Small intestine (tissue), 7 donors: ENCODE measurements at regions not wholly inside any gene's neighbourhood (a gene's known extent, or its start where the extent isn't known, plus 50 kb on each side); places are given as distances from the start of the nearest gene placed in this dataset.

Source experiments
- DNase-seq, 2 donors: peaks; one replicate each; pipeline versions ENCODE4 v3.0.0 to v3.0.0-alpha.2; 2013
- FAIRE-seq: peaks from 2 replicates; lab custom pipeline; 2012; peaks lifted over from hg19 to GRCh38; lab: Jason Lieb, UNC
- H3K27ac ChIP-seq, 3 donors: one replicate each; pipeline ENCODE4 v1.5.1; 2013; ENCODE audit warnings: low read length in 2 of 3, mild to moderate bottlenecking in 2 of 3, control low read depth in 1 of 3, inconsistent platforms in 1 of 3, low read depth in 1 of 3, moderate library complexity in 1 of 3
- H3K27me3 ChIP-seq, 3 donors: one replicate each; pipeline ENCODE4 v1.6.1; 2013; ENCODE audit warnings: low read length in 3 of 3, inconsistent platforms in 1 of 3; ENCODE audit not compliant: control insufficient read depth in 3 of 3, insufficient read depth in 3 of 3
- H3K36me3 ChIP-seq, 3 donors: one replicate each; pipeline ENCODE4 v1.6.1; 2013; ENCODE audit warnings: low read length in 3 of 3, inconsistent platforms in 1 of 3, low read depth in 1 of 3, mild to moderate bottlenecking in 1 of 3, moderate library complexity in 1 of 3; ENCODE audit not compliant: control insufficient read depth in 3 of 3, insufficient read depth in 2 of 3
- H3K4me1 ChIP-seq, 3 donors: one replicate each; pipeline ENCODE4 v1.6.1; 2013; ENCODE audit warnings: low read length in 2 of 3, inconsistent platforms in 1 of 3, low read depth in 1 of 3, mild to moderate bottlenecking in 1 of 3, moderate library complexity in 1 of 3; ENCODE audit not compliant: control insufficient read depth in 3 of 3, insufficient read depth in 2 of 3
- H3K4me3 ChIP-seq, 3 donors: one replicate each; pipeline ENCODE4 v1.5.1; 2013; ENCODE audit warnings: low read length in 3 of 3, control low read depth in 1 of 3, inconsistent platforms in 1 of 3, low read depth in 1 of 3, mild to moderate bottlenecking in 1 of 3, moderate library complexity in 1 of 3
- H3K9me3 ChIP-seq, 2 donors: one replicate each; pipeline ENCODE4 v1.6.1; 2013; ENCODE audit warnings: low read depth in 1 of 2, low read length in 1 of 2; ENCODE audit not compliant: control insufficient read depth in 2 of 2, insufficient read depth in 1 of 2
- WGBS, 3 donors: extraction: QIAGEN DNeasy Blood & Tissue Kit; methylation state at CpG; one replicate each; pipeline ENCODE4 v1.1.7; 2013; 5-methylcytosine and 5-hydroxymethylcytosine counted together
- donor health status: healthy with polysubstance abuse.
- donor health status: control.
- donor health status: control.
- donor health status: Bipolar disorder and iron deficiency.
- donor health status: healthy.

- Histone ChIP-seq H3K9me3 (no peaks in the 10 kb centered on the region), H3K27me3 (no peaks in the 10 kb centered on the region), H3K27ac (no peak overlapping the region), H3K4me1 (no peaks in the 10 kb centered on the region), H3K4me3 (no peak overlapping the region), H3K36me3 (no peaks in the 10 kb centered on the region)
- no peak for FAIRE-seq
- no peak for DNase-seq
- 64 to 81% (median 71%) methylated on average over 3 of the region's 3 CpGs for WGBS, 3 donors
Measured at GRCh38 chr5:104385906-104386305, 823.3 kb upstream of the NUDT12 start.

DNA sequence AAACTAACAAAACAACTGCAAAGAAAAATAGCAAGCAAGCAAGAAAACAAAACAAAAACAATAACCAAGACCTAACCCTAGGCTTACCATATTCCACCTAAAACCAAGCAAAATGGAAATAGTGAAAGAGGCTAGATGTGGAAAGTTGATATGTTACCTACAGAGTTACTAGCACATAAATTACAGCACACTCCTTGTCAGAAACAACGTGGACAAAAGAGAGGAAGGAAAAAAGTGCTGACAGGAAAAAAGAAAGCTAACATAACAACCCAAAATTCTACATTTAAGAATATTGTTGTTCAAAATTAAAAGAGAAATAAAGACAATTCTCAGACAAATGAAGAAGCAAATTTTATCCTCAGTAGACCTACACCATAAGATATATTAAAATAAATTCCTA is 812.8 kb upstream of the NUDT12 start:
- Histone ChIP-seq H3K9me3 (no peaks in the 10 kb centered on the region), H3K4me3 (no peak overlapping the region), H3K36me3 (no peaks in the 10 kb centered on the region), H3K27me3 (no peaks in the 10 kb centered on the region), H3K27ac (no peak overlapping the region), H3K4me1 (no peaks in the 10 kb centered on the region)
- 26 to 43% (median 42%) methylated on average over 1 of the region's 1 CpG for WGBS, 3 donors
- DNase-seq (no peak), FAIRE-seq (no peak)

DNA sequence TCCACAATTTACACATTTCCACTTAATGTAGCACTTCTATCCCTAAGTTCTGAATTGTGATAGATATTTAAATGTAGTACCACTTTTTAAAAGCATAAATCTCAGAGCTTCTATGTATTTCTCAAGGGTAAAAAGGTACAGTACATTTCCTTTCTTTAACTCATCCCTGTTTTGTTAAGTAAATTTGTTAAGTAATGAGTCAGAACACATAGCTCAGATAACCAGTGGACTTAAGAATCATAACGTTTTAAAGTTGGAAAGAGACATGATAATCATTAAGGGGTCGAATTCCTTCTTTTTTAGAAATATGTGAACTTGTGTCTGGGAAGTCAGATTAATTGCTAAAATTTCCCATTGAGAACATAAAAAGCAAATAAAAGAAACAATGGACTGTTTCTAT is 810.2 kb upstream of the NUDT12 start:
- no peaks in the 10 kb centered on the region for H3K9me3 ChIP-seq
- 27 to 38% (median 31%) methylated on average over 2 of the region's 2 CpGs for WGBS, 3 donors
- no peak overlapping the region for H3K4me3 ChIP-seq
- H3K27me3 ChIP-seq = no peaks in the 10 kb centered on the region
- no peak overlapping the region for H3K27ac ChIP-seq
- no peaks in the 10 kb centered on the region for H3K36me3 ChIP-seq
- no peaks in the 10 kb centered on the region for H3K4me1 ChIP-seq
- FAIRE-seq (no peak), DNase-seq (no peak)

- H3K27ac ChIP-seq = no peak overlapping the region
- no peaks in the 10 kb centered on the region for H3K36me3 ChIP-seq
- H3K4me1 ChIP-seq = no peaks in the 10 kb centered on the region
- DNase-seq (no peak), FAIRE-seq (no peak)
- H3K27me3 ChIP-seq = no peaks in the 10 kb centered on the region
- WGBS, 3 donors = 65 to 86% (median 73%) methylated on average over 10 of the region's 10 CpGs
- H3K4me3 ChIP-seq = no peak overlapping the region
- H3K9me3 ChIP-seq = no peaks in the 10 kb centered on the region
Measured at GRCh38 chr5:104372376-104372775, 809.8 kb upstream of the NUDT12 start.

DNA sequence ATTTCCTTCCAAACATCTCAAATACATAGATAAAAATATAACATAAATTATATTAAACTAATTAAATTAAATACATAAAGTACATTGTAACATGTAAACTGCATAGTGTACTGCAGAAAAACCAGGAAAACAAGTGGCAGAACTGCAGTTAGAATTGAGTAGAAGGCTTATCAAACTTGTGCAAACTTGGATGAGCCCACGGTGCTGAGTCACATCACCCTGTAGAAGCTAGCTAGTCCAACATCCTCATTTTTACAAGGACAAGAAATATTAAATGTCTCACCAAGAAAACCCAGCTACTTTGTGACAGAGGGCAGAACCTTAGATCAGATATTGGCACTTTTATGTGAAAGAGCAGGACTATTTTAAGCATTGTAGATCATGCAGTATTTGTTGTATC is 807.9 kb upstream of the NUDT12 start:
- no peak overlapping the region for H3K4me3 ChIP-seq
- H3K27me3 ChIP-seq = no peaks in the 10 kb centered on the region
- H3K4me1 ChIP-seq = no peaks in the 10 kb centered on the region
- H3K36me3 ChIP-seq = no peaks in the 10 kb centered on the region
- FAIRE-seq (no peak), DNase-seq (no peak)
- no peaks in the 10 kb centered on the region for H3K9me3 ChIP-seq
- 40 to 56% (median 42%) methylated on average over 1 of the region's 1 CpG for WGBS, 3 donors
- H3K27ac ChIP-seq = no peak overlapping the region

DNA sequence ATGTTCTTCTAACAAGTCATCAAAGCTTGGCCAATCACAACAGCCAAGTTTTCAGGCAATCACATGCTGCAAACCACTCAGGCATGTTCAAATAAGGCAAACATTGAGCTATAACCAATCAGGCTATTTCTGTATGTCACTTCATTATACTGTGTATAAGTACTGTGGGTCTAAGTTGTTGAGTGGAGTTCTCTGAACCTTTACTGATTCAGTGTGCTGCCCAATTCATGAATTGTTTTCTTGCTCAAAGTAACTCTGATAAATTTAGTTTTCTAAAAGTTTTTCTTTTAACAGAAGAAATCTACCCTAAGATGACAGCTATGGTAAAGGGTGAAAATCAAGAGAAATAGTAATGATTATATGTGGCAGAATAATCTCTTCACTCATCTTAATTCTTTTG is 805.4 kb upstream of the NUDT12 start:
- FAIRE-seq = no peak
- H3K27me3 ChIP-seq = no peaks in the 10 kb centered on the region
- H3K4me1 ChIP-seq = no peaks in the 10 kb centered on the region
- no peak overlapping the region for H3K27ac ChIP-seq
- H3K9me3 ChIP-seq = no peaks in the 10 kb centered on the region
- H3K4me3 ChIP-seq = no peak overlapping the region
- no peaks in the 10 kb centered on the region for H3K36me3 ChIP-seq
- no peak for DNase-seq

DNA sequence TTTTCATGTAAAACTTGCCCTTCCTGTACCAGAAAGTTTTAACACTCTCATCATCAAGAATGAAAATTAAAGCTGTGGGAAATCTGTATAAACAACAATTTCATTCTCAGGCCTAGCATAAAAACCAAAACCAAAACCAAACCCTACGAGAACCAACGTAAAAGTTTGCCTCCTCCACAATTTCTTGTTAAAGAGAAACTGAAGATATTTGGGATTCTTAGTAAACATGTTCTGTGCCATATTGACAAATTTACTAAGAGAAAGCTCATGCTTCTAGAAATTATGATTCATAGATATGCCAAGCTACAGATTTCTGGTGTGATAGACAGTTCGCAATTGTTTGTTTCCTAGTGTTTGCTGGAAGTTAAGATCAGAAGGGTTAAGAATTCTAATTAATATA is 801.0 kb upstream of the NUDT12 start:
- H3K4me1 ChIP-seq = no peaks in the 10 kb centered on the region
- FAIRE-seq (no peak), DNase-seq (no peak)
- H3K9me3 ChIP-seq = no peaks in the 10 kb centered on the region
- no peaks in the 10 kb centered on the region for H3K27me3 ChIP-seq
- no peaks in the 10 kb centered on the region for H3K36me3 ChIP-seq
- no peak overlapping the region for H3K27ac ChIP-seq
- 63 to 77% (median 67%) methylated on average over 3 of the region's 3 CpGs for WGBS, 3 donors
- H3K4me3 ChIP-seq = no peak overlapping the region

GRCh38 chr5:104361932-104362331 is 799.3 kb upstream of the NUDT12 start:
- no peaks in the 10 kb centered on the region for H3K4me1 ChIP-seq
- no peak overlapping the region for H3K4me3 ChIP-seq
- H3K36me3 ChIP-seq = no peaks in the 10 kb centered on the region
- DNase-seq (no peak), FAIRE-seq (no peak)
- no peaks in the 10 kb centered on the region for H3K9me3 ChIP-seq
- WGBS, 3 donors = 60 to 72% (median 71%) methylated on average over 5 of the region's 5 CpGs
- no peak overlapping the region for H3K27ac ChIP-seq
- no peaks in the 10 kb centered on the region for H3K27me3 ChIP-seq

- no peaks in the 10 kb centered on the region for H3K4me1 ChIP-seq
- H3K27me3 ChIP-seq = no peaks in the 10 kb centered on the region
- FAIRE-seq (no peak), DNase-seq (no peak)
- no peak overlapping the region for H3K27ac ChIP-seq
- no peaks in the 10 kb centered on the region for H3K36me3 ChIP-seq
- WGBS, 3 donors = 34 to 55% (median 35%) methylated on average over 4 of the region's 4 CpGs
- H3K9me3 ChIP-seq = no peaks in the 10 kb centered on the region
- no peak overlapping the region for H3K4me3 ChIP-seq
Measured at GRCh38 chr5:104355350-104355749, 792.8 kb upstream of the NUDT12 start.
